ENCODE measurements at regions not wholly inside any gene's neighbourhood (a gene's known extent, or its start where the extent isn't known, plus 50 kb on each side); places are given as distances from the start of the nearest gene placed in this dataset.

GRCh38 chr9:115250621-115251032 lies 132.7 kb upstream of the TNC start:
- no peak for DNase-seq (ENCODE audit: low spot score)

DNA sequence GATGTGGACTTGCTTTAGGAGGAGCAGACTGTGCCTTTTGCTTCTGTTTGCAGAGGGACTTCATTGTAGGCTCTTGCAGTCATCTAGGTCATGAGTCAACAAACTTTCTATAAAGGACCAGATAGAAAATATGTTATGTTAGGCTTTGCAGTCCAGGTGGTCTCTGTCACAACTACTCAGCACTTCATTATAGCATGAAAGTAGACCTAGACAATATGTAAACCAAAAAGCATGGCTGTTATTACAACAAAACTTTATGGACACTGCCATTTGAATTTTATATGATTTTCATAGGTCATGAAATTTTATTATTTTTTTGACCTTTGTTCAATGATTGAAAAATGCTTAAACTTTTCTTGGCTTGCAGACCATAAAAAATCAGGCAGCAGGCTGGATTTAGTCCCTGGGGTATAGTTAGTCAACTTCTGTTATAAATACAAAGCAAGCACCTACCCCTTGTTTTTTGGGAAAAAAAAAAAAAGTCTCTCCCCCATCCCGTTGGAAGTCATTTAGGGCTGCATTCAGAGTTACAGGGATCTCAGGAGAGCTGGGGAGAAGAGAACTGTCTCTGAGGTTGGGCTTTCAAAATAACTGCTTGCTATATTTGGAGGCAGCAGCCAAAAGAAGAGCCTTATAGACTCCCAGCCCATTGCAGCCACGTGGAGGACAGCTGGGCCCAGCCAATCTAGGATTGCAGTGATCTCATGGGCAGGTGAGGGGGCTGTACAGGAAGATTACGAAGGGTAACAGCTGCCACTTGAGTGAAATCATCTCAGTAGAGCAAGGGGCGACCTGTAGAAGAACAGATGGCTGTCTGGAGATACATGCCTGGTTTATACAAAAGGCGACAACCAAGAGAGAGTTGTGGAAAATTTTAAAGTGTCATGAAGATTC lies 136.6 kb upstream of the TNC start:
- peak; percentile 32 for DNase-seq (ENCODE audit: low spot score)

GRCh38 chr9:115261656-115262081 lies 143.7 kb upstream of the TNC start:
- DNase-seq (ENCODE audit: low spot score) = no peak

DNA sequence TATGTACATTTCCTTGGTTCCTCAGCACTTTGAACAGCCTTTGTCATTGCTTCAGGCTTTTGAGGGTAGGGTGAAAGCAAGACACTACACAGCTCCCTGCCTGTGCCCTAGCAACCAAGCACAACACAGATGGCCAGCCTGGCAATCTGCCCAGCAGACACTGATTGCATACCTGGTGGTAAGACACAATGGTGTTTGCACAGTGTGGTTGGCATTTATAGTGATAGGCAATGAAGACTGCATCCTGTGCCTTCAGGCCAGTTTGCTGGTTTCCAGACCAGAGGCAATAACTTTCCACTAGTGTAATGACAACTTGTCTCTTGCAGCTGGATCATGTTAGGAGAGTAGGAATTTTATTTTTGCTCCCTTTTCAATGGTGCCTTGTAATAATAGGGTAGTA lies 144.5 kb upstream of the TNC start:
- DNase-seq (ENCODE audit: low spot score) = no peak

GRCh38 chr9:115262952-115263351 lies 145.0 kb upstream of the TNC start:
- no peak for DNase-seq (ENCODE audit: low spot score)

DNA sequence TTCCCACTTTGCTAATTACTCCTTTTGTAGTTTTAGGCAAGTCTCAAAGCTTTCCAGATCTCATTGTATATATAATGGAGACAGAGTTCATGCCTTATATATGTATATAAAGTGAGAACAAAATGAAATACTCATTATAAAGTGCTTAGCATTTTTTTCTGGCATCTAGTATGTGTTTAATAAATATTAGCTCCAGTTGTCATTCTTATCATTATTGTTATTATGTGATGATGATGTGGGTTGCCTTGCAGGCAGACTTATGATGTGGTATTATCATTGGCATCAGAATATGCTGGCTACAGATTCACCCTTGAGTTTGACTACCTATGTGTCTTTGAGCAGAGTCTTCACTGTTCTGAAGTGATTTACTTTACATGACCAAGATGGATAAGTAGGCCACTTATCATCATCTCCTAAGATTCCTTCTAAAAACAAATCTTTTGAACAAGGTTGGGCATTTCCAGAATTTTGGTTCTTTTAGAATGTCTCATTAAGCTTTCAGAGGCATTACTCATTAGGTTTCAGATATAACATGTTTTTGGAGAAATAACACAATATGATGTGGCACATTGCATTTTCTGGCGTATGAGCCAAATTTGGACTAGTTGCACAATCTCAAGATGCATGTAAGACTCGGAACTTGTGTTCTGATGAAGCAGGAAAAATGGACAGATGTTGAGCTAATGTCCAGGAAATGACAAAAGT lies 145.6 kb upstream of the TNC start:
- DNase-seq (ENCODE audit: low spot score) = no peak

DNA sequence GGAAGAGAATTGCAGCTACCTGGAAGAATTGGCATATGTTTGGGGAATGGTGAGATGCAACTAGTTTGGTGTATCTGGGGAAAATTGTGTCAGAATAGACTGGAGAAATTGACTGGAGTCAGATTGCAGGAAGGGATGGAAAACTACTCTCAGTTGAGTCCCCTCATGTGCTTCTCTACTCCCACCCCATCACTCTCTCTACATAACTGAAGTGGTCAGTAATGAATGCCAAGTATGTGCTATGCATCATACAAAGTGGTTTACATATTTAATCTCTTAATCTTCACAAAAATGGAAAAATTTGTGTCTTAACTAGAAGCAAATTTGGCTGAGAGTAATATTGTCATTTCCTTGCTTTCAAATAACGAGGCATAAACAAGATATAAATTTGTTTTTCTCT lies 146.4 kb upstream of the TNC start:
- no peak for DNase-seq (ENCODE audit: low spot score)

DNA sequence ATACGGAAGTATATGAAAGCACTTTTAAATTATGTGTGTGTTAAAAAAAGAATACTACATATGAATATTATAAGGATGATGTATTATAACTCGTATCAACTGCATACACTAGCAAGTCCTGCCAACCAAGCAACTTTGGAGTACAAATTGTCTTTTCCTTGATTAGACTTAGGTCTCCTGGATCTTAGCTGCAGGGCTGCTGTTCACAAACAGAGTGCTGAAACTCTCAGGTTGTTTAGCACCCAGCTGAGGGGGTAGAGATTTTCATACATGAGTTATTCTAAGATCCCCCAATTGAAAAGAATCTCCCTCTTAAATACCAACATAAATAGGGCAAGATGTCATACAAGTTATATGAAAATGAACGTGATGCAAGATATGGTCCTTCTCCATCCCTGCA lies 149.8 kb upstream of the TNC start:
- no peak for DNase-seq (ENCODE audit: low spot score)

- DNase-seq (ENCODE audit: low spot score) = no peak
Measured at GRCh38 chr9:115275753-115276152, 157.8 kb upstream of the TNC start.

GRCh38 chr9:115276621-115277020 lies 158.7 kb upstream of the TNC start:
- DNase-seq (ENCODE audit: low spot score) = no peak

DNA sequence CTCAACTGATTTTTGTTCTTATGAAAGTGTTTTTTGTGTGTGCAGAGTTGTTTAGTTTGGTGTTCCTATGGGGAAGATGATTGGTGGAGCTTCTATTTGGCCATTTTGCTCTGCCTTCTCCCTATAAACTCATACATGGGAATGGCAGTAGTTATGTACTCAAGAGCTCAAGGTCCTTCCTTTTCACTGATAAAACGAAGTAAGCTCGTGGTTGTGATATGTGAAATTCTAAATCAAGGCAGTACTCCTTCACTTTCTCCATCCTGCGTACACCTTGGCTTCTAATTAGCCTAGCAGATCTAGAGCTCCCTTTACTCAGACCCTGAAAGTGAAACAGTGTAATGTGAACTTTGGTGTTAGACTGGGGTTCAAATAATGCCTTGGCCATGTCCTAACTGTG lies 159.3 kb upstream of the TNC start:
- DNase-seq (ENCODE audit: low spot score) = no peak

- DNase-seq (ENCODE audit: low spot score) = no peak
Measured at GRCh38 chr9:115278326-115279035, 160.5 kb upstream of the TNC start.

- no peak for DNase-seq (ENCODE audit: low spot score)
Measured at GRCh38 chr9:115283395-115283794, 165.4 kb upstream of the TNC start.

- no peak for DNase-seq (ENCODE audit: low spot score)
Measured at GRCh38 chr9:115285836-115286235, 167.9 kb upstream of the TNC start.

DNA sequence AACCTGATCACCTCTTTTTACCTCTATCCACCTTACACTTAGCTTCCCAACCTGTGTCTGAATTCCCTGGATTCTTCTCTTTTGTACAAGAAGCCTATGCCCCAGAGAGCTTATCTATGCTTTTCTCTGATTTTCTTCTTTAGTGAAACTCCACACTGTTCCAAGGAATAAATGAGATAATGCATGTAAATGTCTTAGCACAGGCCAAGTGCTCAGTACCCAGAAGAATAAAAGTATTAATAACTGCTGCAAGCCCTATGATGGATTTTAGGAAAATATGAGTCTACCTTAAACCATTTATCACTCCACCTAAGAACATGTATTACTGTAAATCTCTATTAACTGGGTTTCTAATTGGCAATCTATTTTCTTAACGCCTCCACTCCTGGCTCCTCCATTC lies 168.5 kb upstream of the TNC start:
- DNase-seq (ENCODE audit: low spot score) = no peak

DNA sequence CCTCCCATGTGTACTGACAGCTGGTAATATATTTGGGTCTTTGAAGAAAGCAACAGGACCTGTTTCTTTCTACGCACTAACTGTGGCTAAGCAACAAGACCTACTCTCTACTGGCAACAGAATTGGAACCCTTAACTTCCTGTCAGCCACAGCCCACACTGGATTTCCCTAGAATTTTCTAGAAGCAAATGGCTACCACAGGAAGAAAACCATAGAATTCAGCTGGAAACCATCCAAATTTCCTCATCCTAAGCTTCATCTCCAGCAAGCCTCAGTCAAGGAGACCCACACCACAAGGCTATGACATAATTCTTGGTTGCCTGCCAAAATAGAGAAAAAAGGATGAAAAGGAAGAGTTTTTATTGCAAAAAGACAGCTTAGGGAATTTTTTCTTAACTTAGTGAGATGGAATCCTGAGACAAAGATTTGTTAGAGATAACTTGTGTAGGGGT lies 171.8 kb upstream of the TNC start:
- no peak for DNase-seq (ENCODE audit: low spot score)

DNA sequence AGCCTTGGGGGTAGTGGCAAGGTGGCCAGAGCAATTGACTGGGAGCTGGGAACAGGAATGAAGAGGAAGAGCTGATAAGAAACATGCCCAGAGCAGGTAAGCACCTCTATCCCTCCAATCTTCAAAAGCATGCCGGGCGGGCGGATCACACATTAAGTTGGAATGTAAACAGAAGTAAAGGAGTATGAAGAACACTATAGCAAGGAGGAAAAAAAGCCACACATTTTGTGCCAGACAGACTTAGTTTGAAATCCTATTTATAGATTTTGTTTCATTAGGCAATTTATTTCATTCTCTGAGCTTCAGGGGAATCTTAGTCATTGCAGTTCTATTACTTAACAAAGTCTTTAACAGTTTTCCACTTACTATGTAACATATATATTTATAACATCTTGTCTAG lies 173.9 kb upstream of the TNC start:
- no peak for DNase-seq (ENCODE audit: low spot score)

DNA sequence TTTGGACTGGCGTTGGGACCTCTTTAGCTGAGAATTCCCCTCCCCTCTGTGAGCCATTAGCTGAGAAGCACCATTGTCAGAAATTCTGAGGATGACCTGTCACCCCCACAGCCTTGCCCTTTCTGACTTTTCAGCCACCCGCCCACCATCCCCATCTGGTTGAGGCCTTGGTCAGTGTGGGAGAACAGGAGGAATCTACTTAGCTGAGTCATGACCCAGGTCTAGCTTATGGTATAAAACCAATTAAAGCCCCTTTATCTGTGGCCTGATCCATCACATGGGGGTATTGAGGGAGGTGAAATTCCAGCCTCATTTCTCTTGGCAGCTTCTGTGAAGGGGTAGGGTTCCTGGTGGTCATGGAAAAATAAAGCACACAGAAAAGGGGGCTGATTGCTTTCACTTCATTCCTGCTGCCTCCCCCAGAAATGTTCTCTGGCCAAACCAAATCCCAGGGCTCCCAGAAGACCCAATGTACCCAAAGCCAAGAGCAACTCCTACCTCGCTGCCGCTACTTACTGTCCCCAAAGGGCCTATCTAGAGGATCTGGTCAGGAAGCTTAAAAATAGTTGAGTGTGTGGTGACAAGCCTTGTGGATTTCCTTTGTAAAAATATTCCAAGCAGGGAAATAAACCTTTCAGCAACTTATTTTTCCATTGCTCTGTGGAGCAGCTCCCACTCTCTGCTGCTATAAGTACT lies 174.8 kb upstream of the TNC start:
- no peak for DNase-seq (ENCODE audit: low spot score)

DNA sequence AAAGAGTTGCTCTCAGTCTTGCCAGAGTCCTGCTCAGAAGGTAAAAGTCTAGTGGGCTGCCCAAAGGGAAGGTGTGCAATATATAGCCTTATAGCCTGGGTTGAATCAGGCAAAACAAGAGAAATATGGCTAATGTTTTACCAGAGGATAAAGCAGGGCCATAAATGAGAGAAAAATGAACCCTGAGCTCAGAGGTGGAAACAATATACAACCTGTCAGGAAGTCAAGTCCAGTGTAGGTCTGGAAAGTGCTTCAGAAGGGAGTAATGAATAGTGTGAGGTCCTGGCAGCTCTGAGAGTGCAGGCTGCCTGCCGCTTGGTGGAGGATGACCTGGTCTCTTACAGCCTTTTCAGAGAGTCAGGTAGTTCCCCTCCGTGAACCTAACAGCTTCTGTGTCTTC lies 177.8 kb upstream of the TNC start:
- no peak for DNase-seq (ENCODE audit: low spot score)

DNA sequence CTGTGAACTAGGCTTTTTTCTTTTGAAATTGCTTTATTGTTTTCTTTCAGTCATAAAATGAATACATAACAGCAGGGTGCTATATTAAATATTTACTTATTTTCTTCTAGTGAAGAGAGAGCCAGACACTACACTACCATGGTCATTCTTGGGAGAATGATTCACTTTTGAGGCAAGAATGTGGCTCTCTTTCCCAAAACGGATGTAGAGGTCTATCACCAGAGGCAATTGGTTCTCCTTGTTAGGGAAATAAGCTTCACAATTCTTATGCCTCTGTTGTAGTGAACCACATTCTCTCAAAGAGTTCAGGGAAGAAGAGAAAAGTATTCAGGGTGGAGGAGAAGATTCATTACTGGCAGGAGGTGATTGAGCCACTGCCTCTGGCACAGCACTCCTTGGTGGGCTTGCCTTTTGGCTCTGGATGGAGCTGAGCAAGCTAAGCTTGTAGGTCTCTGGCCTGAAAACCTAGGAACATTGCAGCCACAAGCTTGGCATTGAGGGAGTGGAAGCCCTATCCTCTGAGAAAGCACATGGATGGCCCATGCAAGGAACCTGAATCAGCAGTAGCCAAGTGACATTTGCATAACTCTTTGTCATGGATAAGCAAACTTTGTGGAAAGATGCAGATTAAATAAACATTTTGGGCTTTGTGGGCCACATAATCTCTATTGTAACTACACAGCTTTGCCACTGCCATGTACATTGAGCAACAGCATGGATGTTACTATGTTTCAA lies 179.0 kb upstream of the TNC start:
- DNase-seq (ENCODE audit: low spot score) = no peak

GRCh38 chr9:115300116-115300515 lies 182.2 kb upstream of the TNC start:
- no peak for DNase-seq (ENCODE audit: low spot score)

Data from SK-N-DZ (cell line).